IPS-20b (cell line): ENCODE measurements at regions not wholly inside any gene's neighbourhood (a gene's known extent, or its start where the extent isn't known, plus 50 kb on each side); places are given as distances from the start of the nearest gene placed in this dataset.

Source experiments
- H3K27ac ChIP-seq: one replicate; pipeline ENCODE4 v1.5.1; 2013; ENCODE audit warnings: low read length
- H3K27me3 ChIP-seq: 2 replicates; pipeline ENCODE4 v1.6.1; 2013; ENCODE audit warnings: mild to moderate bottlenecking, low read length, inconsistent platforms; ENCODE audit not compliant: insufficient read depth
- H3K36me3 ChIP-seq: 2 replicates; pipeline ENCODE4 v1.6.1; 2013; ENCODE audit warnings: low read depth, mild to moderate bottlenecking, inconsistent platforms, low read length, moderate library complexity; ENCODE audit not compliant: insufficient read depth
- H3K4me1 ChIP-seq: 2 replicates; pipeline ENCODE4 v1.6.1; 2013; ENCODE audit warnings: mild to moderate bottlenecking, control low read depth, inconsistent platforms, low read length, moderate library complexity; ENCODE audit not compliant: insufficient read depth
- H3K4me3 ChIP-seq: 2 replicates; pipeline ENCODE4 v1.5.1; 2013; ENCODE audit warnings: mild to moderate bottlenecking, low read length, inconsistent platforms
- H3K9ac ChIP-seq: 2 replicates; pipeline ENCODE4 v1.6.1; 2013; ENCODE audit warnings: low read depth, mild to moderate bottlenecking, inconsistent platforms, low read length, moderate library complexity
- H3K9me3 ChIP-seq: 2 replicates; pipeline ENCODE4 v1.6.1; 2013; ENCODE audit warnings: mild to moderate bottlenecking, low read depth, low read length, inconsistent platforms; ENCODE audit not compliant: insufficient read depth

DNA sequence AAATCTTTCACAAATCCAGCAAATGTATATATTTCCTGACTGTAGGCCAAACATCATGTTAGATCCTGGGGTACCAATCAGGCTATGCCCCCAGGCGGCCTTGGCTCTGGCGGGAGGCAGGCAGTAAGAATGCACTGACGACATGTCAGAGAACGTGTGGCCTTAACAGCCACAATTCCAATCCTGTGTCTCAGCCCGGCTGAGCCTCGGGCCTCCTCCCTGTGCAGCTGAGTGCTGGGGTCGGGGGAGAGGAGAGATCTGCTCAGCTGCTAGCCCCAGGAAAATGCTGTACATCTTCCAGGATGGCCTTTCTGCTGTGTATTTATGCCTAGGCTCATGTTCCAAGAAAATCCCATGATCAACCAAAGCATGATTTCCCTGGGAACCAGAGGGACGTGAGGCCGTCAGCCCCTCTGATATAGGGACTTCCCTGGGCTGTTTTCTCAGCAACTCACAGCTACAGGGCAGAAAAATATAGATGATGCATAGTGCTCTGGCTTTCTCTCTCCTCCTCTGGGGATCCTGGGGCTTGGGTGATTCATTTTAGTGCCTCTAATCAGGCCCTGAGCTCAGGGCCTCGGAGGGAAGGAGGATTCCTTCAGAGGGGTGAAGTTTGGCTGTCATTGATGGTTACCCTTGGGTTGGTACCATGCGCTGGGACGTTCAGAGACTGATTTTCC is 604.0 kb downstream of the HS3ST4 start:
- no peaks in the 10 kb centered on the region for H3K4me1 ChIP-seq
- H3K27me3 ChIP-seq = no peaks in the 10 kb centered on the region
- H3K27ac ChIP-seq = no peak overlapping the region
- no peak overlapping the region for H3K4me3 ChIP-seq
- H3K9me3 ChIP-seq = no peaks in the 10 kb centered on the region
- no peak overlapping the region for H3K9ac ChIP-seq
- H3K36me3 ChIP-seq = no peaks in the 10 kb centered on the region

DNA sequence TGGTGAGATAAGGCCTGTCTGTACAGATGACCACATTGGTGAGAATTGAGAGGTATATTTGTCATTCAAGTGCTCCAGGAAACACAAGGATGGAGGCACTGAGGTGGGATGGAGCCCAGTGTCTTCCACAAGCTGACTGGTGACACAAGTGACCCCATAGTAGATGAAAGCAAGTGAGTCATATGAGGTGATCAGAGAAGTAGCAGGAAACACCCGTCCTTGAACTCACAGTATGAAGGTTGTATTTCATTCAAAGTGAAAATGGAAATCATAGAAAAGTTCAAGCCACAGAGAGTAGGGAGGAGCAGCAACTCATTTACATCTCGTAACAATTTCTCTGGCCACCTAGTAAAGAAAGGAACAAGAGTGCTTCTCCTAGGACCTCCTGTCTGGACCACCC is 609.8 kb downstream of the HS3ST4 start:
- Histone ChIP-seq H3K4me3 (no peak overlapping the region), H3K9ac (no peak overlapping the region), H3K27ac (no peak overlapping the region), H3K9me3 (no peaks in the 10 kb centered on the region), H3K4me1 (no peaks in the 10 kb centered on the region), H3K27me3 (no peaks in the 10 kb centered on the region), H3K36me3 (no peaks in the 10 kb centered on the region)

DNA sequence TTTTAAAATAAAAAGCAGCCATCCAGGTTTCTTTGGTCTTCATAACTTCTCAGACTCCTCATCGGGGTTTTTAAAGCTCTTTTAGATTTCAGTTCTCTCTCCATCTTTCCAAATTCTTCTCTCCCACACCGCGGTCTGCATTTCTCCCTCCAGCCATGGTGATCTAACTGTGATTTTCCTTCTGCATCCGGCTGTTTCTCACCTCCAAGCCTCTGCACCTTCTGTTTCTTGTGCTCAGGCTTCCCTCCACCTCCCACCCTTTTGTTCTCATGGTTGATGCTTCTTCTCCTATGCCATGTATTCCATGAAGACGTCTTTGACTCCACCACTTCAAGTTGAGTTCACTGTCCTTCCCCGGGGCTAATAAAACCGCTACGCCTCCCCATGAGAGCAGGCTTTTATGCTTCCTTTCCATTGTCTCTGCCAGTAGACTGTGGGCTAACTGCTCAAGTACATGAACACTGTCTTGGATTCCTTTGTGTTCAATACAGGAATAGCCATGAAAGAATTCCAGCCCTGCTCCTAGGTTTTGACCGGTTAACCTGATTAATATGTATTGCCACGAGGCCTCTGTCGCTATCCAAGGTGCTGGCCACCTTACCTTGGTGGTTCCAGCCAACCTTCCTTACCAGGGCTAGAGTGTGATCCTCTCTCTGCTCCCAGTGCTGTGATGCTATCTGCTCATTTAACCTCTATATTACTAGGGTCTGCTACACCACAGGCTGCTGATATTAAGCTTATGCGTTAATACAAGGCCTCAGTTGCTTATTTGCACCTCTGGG is 625.1 kb downstream of the HS3ST4 start:
- Histone ChIP-seq H3K27me3 (no peaks in the 10 kb centered on the region), H3K9me3 (no peaks in the 10 kb centered on the region), H3K27ac (no peak overlapping the region), H3K4me3 (no peak overlapping the region), H3K4me1 (no peaks in the 10 kb centered on the region; the same call in 1 of the 2 replicates), H3K36me3 (no peaks in the 10 kb centered on the region), H3K9ac (no peak overlapping the region)

DNA sequence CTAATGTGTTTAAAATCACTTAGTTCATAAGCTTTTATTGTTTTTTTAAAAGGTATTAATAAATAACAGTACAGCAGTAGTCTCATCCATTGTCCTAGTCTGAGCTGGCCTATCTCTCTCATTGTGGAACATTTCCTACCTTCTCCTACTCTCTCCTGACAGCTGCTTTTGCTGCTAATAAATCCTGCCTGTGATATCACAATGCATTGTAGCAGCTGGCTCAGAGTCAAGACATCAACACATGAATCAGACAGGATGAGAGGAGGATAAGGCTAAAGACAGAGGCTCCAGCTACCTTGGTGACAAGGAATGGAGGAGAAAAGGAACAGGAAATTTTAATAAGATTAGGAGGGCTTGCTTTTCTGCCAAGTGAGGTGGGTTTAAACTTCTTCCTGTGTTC is 626.1 kb downstream of the HS3ST4 start:
- H3K4me3 ChIP-seq = no peak overlapping the region
- no peak overlapping the region for H3K27ac ChIP-seq
- H3K27me3 ChIP-seq = no peaks in the 10 kb centered on the region
- no peaks in the 10 kb centered on the region; the same call in 1 of the 2 replicates for H3K9me3 ChIP-seq
- no peak overlapping the region for H3K9ac ChIP-seq
- H3K36me3 ChIP-seq = no peaks in the 10 kb centered on the region
- no peaks in the 10 kb centered on the region; the same call in 1 of the 2 replicates for H3K4me1 ChIP-seq

DNA sequence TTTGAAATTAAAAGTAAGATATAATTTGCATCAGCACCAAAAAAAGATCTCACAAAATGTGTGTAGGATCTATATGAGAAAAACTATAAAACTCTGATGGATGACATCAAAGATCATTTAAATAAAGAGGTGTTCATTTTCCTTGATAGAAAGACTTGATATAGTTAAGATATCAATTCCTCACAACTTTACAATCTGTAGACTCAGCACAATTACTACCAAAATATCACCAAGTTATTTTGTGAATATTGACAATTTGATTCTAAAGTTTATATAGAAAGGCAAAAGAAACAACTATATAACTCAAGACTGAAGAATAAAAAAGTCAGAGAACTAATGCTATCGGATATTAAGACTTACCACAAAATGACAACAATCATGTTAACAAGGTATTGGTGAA is 638.9 kb downstream of the HS3ST4 start:
- H3K36me3 ChIP-seq = no peaks in the 10 kb centered on the region
- no peaks in the 10 kb centered on the region for H3K4me1 ChIP-seq
- no peaks in the 10 kb centered on the region for H3K27me3 ChIP-seq
- H3K9ac ChIP-seq = no peak overlapping the region
- no peak overlapping the region for H3K27ac ChIP-seq
- no peak overlapping the region for H3K4me3 ChIP-seq
- H3K9me3 ChIP-seq = peaks cover 8% of the 10 kb centered on the region; the same call in 1 of the 2 replicates

DNA sequence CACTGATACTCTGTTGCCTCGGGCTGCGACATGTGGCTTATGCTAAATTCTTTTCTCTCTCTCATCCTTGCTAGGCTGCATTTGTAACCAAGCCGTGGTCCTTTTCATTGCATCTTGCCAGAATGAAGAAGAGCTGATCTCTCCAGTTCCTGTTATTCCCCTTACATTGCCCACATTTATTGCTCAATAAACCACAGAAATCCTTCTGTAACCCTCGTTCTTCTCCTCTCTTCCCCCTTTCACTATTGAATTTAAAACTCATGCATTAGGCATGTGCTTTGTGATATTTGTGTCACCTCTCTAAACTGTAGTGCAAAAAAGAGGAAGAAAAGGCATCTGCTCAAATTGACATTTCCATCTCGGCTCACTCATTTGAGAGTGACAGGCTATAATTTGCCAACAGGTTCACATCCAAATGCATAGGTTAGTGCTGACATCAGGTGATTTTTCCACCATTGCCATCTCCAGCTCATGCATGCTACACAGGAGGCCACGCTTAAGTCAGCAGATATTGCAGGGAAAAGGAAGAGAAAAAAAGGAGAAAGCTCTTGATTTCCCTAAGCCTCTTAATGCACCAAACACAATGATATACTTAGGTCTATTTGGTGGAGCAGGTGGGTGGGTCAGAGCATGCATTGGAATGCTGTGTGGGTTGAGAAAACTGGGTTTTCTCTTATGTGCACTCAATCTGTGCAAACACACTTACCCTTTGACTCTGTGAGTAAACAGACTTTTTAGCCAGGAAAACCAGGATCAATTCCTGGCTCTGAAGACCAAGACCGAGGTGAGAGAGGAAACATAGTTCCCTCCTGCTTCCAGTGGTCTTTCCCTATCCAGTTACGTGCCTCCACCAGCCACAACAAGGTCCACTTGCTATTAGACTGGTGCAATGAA is 642.7 kb downstream of the HS3ST4 start:
- Histone ChIP-seq H3K27ac (no peak overlapping the region), H3K36me3 (no peaks in the 10 kb centered on the region), H3K27me3 (no peaks in the 10 kb centered on the region), H3K9me3 (no peaks in the 10 kb centered on the region), H3K9ac (no peak overlapping the region), H3K4me1 (peaks cover 5% of the 10 kb centered on the region; the same call in 1 of the 2 replicates), H3K4me3 (no peak overlapping the region)

DNA sequence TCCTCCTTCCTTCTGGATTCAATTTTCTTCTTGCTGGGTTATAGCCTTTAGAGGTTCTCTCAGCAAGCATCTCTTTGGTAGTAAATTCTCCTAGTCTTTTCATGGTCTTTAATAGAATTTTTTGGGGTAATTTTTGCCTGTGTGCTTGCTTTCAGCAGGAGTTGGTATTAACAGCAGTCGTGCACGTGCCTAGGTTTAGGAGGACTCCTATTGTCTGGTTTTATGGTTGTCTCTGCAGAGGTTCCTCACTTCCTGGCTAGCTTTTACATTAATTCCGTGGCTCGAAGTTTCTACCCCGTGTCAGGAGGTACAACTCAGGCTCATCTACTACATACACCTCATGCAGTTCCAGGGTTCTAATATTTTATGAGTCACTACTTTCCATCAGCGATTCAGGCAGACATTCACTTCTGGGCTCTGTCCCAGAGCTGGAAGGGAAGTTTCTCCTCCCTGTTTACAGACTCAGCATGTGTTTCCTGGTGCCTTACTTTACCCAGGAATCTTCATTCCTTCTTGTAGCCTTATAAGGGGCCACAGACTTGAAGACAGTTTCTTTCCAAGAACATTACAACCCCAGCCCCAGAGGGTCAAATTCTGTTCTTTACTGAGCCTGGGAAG is 643.6 kb downstream of the HS3ST4 start:
- Histone ChIP-seq H3K9ac (no peak overlapping the region), H3K36me3 (no peaks in the 10 kb centered on the region), H3K27ac (no peak overlapping the region), H3K9me3 (0 out of 2 replicates have a peak, but pooled peaks cover 1% of the 10 kb centered on the region), H3K4me1 (peaks cover 5% of the 10 kb centered on the region; the same call in 1 of the 2 replicates), H3K4me3 (no peak overlapping the region), H3K27me3 (no peaks in the 10 kb centered on the region)

DNA sequence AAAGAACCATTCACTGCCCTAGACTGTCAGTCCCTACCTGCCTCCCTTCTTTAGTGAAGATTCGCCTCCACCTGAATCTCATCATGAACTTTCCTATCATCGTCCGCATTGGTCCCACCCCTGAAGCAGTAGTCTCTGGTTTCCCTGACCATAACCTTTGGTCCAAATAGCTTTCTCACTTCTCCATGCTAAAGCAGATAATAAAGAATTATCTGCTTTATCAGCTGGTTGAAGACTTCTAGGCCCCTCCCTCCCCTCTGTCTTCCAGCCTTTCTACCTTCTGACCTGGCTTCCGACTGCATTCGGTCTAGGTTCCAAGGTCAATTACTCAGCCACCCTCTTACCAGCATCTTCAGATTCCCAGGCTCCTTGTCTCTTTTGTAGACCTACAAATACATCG is 650.9 kb downstream of the HS3ST4 start:
- Histone ChIP-seq H3K9ac (no peak overlapping the region), H3K4me1 (peaks cover 5% of the 10 kb centered on the region; the same call in 1 of the 2 replicates), H3K27ac (no peak overlapping the region), H3K9me3 (peaks cover 10% of the 10 kb centered on the region; the same call in 1 of the 2 replicates), H3K36me3 (no peaks in the 10 kb centered on the region), H3K27me3 (no peaks in the 10 kb centered on the region), H3K4me3 (no peak overlapping the region)

DNA sequence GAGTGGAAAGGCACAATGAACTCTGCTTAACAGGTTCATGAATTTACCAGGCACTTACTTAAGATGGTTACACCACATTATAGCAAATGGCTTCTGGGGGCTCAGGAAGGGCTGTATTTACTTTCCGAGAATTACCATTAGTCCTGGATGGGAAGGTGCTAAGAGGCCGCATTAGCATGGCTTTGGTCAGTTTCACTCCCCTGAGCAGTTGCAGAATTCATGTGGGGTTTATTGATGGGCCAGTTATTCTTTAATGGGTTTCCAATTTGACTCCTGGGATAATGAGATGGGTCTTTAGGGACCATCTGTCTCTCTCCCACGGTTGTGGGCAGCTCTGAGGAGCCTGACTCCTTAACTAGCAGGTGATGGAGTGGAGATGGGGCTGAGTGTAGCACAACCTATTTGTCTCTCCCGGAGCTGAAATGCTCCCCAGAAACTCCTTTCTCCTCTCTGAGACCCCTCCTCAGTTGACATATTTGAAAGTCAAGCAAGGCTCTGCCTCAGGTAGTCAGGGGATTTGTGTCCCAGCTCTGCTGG is 652.5 kb downstream of the HS3ST4 start:
- Histone ChIP-seq H3K9ac (no peak overlapping the region), H3K9me3 (peaks cover 10% of the 10 kb centered on the region; the same call in 1 of the 2 replicates), H3K27me3 (no peaks in the 10 kb centered on the region), H3K4me1 (no peaks in the 10 kb centered on the region), H3K4me3 (no peak overlapping the region), H3K27ac (no peak overlapping the region), H3K36me3 (no peaks in the 10 kb centered on the region)

DNA sequence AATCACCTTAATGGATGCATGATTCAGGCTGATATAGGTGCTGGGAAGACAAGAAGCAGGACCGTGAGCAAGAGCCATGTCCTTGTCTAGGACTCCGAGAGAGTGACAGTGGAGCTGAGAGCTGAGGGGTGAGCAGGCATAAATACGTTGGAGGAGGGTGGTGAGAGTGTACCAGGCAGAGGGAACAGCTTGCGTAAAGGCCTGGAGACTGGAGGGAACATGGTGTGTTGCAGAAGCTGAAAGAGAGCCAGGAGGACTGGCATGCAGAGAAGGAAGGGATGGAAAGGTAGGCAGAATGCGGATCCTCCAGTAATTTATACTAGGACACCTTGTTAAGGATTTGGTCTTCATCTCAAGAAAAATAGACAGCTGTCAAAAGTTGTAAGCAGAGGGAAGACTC is 653.2 kb downstream of the HS3ST4 start:
- Histone ChIP-seq H3K4me1 (no peaks in the 10 kb centered on the region), H3K9ac (no peak overlapping the region), H3K27ac (no peak overlapping the region), H3K4me3 (no peak overlapping the region), H3K9me3 (peaks cover 10% of the 10 kb centered on the region; the same call in 1 of the 2 replicates), H3K36me3 (no peaks in the 10 kb centered on the region), H3K27me3 (no peaks in the 10 kb centered on the region)

DNA sequence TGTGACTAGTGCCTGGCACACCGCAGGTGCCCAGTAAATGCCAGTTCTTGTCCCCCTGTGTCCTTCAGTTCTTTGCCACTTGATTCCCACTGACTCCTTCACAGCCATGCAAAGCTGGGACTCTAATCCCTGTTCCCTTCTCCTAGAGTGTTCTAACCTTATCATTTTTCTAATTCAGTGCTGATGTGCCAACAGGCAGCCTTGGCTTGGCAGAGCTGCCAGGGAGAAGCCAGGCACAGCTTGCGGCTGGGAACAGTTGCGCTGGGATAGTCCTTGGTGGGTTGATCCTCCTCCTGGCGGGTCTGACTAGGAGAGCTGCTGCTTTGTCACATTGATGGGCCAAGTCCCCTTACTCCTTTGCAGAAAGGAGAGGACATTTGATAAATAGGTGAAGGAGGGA is 654.2 kb downstream of the HS3ST4 start:
- Histone ChIP-seq H3K27ac (no peak overlapping the region), H3K27me3 (no peaks in the 10 kb centered on the region), H3K4me1 (no peaks in the 10 kb centered on the region), H3K9ac (no peak overlapping the region), H3K36me3 (no peaks in the 10 kb centered on the region), H3K4me3 (no peak overlapping the region), H3K9me3 (0 out of 2 replicates have a peak, but pooled peaks cover 3% of the 10 kb centered on the region)
